SIG-M5 treated with dmso at 0.1 percent for 504 hours (cell line): ENCODE measurements at regions not wholly inside any gene's neighbourhood (a gene's known extent, or its start where the extent isn't known, plus 50 kb on each side); places are given as distances from the start of the nearest gene placed in this dataset.

Source experiments
- DNase-seq: peaks from one replicate; lab custom pipeline; 2025; ENCODE audit not compliant: unreplicated experiment; lab: John Stamatoyannopoulos, UW

DNA sequence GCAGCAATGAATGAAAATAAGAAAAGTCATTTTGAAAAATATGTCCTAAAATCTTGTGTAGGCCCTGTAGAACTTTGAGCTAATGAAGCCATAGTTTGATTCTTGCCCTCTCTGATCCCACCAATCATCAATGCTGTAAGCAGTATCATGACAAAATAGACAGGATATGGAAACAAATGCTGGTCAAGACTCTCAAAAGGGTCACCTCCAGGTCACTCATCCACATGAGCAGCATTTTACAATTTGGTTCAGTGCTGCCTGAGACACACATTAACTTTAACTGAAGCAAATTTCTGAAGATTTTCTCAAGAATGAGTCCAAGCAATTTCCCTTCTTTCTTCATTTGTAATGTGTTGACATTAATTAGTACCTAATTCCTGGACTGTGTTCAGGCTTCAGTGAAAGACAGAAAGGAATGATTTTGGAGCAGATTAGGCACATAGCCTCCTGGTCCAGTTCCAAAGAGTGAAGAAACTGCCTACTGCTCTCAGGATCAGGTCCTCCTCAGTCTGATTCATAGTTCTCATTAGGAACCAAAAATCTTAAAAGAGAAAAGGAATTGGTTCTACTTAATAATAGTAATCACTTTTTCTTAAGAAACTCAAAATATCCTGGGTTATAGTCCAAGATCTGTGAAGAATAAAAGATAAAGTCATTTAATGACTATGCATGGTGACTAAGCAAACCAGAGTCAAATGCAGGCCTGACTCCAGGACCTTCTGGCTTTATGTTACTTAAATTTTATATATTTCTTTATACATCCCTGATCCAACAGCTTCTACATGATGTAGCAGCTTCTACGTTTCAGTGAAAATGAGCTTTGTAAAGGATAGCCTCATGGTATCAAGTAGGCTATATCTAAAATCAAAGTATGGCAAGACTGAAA, 192.1 kb upstream of the RGMB start:
- no peak for DNase-seq

DNA sequence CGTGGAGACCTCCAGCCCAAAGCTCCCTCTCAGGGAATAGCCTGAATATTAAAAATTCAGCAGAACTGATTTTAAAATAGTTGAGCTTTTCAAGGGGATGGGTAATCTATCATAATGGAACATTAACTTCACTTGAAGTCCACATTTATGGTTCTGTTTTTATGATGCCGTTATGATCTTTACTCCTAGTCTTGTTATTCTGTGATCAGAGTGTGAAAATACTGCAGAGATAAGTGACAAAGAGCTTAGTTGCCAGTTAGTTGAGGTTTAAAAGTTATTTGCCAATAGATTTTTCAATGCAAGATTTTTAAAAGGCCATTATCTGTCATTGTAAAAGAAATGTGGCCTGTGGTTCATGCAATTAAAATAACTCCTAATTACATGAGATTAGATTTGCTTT, 189.9 kb upstream of the RGMB start:
- DNase-seq = no peak

DNA sequence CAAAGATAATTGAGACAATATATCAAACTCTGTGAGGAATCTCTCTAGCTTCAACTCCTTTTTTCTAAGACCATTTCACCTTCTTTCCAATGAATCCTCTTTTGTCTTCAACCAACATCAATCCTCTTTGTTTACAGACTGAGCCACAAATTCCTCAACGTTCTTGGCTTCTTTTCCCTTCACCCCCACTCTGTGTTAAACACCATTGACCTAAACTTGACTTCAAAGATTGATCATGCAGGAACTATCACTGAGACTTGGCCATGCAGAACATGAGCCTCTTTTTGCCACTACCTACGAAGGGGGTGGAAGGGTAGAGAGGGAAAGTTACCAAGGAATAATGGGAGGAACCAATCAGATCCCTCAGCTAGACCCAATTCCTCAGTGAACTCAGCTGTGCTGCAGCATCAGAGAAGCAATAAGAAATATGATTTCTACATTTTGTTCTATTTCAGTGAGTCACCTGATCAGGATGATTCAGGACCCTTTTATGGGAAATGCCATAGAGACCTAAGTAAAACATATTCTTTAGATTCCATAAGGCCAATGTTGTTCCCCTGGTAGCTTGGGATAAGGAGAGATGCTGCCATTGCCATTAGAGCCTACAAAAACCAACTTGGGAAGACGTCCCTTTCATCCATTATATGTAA, 187.7 kb upstream of the RGMB start:
- no peak for DNase-seq

DNA sequence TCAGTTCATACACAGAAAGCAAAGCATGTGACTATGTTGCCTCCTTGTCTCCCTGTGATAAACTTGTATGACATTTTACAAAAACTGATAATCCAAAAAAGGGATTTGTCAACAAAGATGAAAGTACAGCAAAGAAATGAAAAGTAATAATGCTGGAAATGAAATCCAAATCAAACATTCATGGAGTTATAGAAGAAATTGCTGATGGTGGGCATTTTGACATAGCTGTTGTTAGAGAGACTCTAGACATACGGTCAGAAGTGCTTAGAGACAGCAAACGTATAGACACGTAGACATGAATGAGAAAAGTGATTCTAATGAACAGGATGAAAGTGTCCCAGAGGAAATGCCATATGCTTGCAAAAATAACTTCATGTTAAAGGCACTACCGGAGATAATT, 186.9 kb upstream of the RGMB start:
- DNase-seq = no peak

DNA sequence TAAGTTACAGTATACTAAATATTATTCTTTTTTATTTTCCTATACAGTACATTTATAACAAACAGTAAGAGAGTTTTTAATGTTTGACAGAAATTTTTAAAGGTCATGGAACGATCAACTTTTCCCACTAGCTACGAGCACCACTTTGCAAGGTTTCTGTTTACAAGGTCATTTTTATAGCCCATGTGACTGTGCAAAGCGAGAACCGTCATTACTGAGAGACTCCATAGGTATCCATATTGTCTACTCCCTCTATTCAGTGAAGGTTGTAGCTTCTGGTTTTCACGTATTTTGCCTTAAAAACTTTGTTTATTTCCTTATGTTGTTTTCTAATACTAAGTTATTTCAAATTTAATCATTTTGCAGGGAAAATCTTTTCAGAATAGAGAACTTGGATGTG, 186.3 kb upstream of the RGMB start:
- DNase-seq = no peak

DNA sequence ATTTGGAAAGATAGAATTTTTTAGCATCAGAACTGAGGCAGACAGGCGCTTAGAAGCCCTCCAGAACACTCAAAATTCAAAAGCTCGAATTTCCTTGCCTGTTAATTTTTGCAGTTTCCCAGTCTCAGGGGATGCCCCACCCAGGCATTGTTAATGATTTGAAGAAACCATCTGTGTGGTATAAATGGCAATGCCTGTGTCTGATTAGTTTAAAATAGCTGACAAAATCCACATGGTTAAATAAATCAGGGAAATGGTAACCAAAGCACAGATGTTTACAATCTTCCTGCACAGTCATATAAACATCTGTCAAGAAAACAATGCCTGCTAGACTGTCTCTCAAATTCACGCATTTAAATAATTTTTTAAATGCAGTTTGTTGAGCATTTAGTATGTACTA, 185.2 kb upstream of the RGMB start:
- DNase-seq = no peak

DNA sequence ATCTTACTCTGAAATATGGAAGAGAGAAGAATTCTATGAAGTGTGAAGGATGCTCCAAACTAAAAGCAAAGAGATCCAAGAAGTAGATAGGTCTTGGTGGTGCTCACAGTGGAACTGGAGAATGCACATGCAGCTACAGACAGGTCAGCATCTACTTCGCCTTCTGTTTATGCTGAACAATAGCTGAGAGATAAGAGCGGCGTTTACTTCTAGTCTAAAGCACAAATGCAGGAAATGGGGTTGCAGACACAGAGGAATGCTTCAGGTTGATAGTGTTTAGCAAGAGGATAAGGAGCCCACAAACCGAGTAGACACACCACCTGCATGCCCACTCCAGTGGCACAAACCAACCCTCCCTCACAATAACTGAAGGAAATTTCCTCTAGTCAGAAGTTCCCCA, 180.0 kb upstream of the RGMB start:
- no peak for DNase-seq

DNA sequence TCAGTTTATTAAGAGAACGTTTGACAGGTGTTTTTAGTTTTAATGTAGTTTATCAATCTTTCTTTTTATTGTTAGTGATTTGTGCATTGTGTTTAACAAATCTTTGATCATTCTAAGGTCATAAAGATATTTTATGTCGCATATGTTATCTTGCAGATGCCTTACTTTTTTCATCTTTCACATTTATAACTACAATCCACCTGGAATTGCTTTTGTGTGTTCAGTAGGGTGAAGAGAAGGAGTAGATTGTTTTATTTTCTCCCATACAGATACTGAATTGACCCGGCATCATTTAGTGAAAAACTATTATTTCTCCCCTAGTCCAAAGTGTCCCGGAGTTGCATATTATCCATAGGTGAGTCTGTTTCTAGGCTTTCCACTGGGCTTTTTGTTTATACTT, 179.4 kb upstream of the RGMB start:
- no peak for DNase-seq

DNA sequence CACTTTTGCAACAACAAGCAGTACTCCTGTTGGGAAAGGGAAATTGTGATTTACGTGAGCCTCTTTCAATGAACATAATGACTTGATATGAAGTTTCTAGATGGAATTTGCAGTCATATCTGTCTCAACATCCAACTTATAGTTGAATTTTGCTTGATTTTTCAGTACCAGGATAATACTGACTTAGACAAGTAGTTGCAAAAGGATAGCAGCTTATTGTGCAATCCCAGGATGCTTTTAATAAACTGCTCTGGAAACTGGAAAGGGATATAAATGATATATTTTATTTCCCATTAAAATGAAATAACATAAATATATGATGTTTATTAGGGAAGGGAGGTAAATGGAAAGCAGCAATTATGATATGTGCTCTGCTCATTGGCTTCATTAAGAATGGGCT, 174.4 kb upstream of the RGMB start:
- DNase-seq = no peak

DNA sequence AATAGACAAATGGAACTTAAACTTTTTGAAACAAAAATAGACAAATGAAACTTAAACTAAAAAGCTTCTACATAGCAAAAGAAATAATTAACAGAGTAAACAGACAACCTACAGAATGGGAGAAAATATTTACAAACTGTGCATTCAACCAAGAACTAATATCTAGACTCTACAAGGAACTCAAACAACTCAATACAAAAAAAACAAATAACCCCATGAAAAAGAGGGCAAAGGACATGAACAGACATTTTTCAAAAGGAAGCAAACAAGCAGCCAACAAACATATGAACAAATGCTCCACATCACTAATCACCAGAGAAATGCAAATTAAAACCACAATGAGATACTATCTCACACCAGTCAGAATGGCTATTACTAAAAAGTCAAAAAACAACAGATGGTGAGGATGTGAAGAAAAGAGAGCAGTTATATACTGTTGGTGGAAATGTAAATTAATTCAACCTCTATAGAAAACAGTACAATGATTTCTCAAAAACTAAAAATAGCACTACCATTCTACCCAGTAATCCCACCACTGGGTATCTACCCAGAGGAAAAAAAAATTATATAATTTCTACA, 170.8 kb upstream of the RGMB start:
- DNase-seq = no peak

DNA sequence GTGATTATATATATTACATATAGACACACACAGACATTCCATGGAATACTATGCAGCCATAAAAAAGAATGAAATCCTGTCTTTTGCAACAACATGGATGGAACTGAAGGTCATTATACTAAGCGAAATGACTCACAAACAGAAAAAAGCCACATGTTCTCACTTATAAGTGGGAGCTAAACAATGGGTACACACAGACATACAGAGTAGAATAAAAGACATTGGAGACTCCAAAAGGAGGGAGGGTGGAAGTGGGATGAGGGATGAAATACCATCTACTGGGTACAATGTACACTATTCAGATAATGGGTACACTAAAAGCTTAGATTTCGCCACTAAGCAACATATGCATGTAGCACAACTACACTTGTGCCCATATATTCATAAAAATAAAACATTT, 170.0 kb upstream of the RGMB start:
- DNase-seq = no peak

DNA sequence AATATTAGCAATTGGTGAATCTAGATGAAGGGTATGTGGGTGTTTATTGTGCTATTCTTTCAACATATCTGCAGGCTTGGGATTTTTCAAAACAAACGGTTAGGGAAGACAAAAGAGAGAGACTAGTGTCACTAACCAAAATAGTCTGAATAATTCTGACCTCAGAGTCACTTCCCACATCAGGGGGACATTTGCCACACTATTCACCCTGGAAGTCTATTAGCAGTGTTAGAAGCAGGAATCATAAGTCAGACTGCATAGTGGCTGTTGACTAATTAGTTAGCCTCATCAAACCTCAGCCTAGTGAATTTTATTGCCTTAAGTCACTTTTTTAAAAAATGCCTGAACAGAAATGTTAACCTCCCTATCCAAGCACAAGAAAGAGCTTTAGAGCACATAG, 169.2 kb upstream of the RGMB start:
- no peak for DNase-seq

DNA sequence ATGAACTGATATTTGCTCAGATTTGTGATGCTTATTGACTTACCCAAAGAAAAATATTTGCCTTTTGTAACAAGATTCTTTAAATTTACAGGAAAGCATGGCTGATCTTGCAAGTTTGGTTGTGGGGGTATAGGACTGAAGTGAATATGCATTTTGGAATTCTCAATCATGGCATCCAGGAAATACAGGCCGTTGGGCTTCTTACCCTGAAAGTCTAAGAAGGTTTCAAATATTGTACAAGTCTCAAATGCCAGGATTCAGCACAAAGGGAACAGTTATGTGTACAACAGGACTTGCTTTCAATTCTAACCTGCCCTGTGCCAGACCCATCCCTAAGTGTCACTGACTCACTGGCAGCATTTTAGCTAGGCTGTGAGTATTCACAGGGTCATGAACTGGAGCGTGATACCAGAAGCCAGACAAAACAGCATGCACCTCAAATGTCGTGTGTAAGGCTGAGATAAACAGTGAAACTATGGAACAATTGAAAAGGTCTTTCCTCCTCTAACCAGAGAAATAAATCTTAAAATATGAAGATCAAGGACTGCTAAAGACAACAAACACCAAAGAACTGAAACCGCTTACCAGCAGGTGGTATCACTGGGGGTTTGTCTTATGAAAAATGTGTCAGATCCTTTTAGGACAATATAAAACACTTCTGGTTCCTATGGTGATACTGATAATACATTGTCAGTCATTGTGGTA, 168.6 kb upstream of the RGMB start:
- DNase-seq = no peak

DNA sequence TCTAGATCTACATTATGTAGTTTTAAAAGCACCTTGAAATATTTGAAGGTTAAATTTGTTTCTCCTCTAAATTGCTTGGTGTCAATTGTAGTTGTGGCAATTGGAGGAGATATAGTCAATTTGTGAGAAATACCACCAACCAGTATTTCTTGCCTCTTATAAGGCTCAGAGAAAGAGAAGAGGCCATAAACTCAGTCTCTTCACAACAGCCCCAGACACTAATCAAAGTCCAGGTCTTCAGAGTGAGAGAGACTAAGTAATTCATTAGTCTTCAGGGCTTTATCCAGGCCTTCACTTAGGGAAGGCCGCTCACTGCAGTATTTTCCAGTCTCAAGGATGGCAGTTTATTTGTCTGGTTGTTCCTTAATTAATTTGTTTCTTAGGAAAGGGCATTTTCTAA, 168.0 kb upstream of the RGMB start:
- DNase-seq = no peak

DNA sequence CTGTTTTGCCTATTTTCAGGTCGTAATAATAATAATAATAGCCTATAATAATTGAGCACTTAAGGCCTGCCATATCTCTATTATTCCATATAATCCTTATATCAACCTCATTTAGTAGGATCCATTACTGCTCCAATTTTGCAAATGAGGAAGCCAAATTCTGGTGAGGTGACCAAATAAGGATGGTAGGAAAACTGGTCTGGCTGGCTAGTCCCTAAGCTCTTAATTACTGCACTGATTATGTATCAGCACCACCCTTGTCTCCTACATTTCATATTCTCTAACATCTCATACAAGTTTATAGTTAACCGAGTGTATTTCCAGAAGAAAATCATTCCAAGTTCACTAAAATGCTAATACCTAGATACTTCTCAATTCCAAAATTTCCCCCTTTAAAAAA, 166.5 kb upstream of the RGMB start:
- DNase-seq = no peak

DNA sequence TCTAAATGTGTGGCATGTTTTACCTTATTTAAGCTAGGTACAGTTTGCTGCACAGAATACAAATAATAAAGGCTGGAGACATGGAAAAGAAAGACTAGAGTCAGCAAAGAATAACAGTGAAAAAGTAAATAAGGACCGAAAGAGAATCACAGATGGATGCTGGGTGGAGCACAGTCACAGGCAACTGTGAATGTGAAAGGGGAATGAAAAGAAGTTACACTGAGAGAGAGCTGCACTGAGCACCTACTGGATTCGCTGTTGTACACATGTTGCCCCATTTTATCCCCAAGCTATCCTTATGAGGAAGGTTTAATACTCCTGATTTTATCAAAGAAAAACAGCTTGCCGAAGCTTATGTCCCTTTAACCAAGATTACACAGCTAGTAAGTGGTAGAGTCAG, 165.4 kb upstream of the RGMB start:
- DNase-seq = no peak

DNA sequence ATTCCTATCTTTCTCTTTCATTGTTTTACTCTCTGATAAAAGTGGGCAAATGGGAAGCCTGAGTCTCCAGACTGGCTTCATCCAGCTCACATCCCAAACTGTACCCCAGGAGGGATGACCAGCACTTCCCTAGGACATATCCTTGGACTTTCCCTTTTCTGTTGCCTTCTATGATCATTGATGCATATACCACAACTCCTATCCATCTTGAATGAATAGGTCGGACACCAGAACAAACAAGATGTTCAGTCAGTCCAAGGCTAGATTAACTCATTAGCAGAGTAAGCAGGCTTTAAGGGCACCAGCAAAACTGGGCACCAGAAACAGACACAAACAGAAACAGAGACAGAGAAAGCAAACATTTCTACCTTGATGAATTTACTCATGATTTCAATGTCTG, 159.1 kb upstream of the RGMB start:
- no peak for DNase-seq

DNA sequence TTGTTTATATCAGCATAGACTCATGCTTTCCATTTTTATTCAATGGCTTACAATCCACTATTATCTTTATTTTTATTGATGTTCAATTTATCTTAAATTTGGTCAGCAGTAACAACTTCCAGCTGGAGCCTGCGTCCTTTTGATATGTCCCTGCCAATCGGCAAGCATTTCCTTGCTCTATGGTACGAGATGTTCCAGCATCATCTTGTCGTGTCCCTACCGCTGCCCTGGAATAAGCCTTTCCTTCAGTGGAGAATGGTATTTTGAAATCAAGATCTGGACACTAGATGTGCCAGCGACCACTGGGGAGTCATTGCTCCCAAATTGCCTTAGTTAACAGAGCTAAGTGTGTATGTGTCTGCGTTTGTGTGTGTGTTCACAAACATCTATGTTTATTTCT, 151.6 kb upstream of the RGMB start:
- no peak for DNase-seq

DNA sequence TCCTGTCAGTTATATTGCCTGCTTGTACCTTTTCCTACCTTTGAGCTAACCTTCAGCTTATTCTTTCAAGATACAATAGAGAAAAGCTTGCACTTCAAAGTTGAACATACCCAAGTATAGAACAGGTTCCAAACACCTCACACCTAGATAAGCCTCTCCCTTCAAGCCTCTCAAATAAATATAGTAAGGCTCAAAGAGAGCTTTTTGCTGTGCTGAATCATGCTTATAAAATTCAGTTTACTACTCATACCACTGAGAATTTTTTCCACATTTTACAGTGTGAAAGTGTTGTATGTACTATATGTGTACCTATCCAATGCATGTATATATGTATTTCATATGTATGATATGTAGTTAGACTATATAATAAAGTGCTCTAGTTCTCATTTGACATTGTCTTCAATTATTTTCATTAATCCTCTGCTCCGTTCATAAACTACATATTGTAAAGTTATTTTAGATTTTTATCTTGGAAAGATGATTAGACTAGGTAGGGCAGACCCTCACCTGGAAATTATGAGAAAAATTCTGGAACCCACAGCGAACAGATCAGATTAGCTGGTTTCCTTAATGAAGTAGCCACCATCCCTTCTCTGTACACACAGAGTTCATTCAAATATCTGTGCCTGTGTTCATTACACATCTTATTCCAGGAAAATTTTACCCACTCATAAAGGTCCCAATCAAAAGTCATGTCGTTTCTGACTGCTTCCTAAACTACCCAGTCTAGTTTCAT, 149.2 kb upstream of the RGMB start:
- no peak for DNase-seq

DNA sequence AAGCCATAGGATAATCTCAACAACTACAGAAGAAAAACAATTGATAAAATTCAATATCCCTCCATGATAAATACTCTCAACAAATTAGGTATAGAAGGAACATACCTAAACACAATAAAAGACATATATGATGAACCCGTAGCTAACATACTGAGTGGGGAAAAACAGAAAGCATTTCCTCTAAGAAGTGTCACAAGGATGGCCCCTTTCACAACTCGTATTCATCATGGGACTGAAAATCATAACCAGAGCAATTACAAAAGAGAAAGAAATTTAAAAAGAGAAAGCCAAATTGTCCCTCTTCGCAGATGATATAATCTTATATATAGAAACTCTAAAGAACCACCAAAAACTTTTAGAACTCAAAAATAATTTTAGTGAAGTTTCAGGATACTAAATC, 146.3 kb upstream of the RGMB start:
- no peak for DNase-seq

DNA sequence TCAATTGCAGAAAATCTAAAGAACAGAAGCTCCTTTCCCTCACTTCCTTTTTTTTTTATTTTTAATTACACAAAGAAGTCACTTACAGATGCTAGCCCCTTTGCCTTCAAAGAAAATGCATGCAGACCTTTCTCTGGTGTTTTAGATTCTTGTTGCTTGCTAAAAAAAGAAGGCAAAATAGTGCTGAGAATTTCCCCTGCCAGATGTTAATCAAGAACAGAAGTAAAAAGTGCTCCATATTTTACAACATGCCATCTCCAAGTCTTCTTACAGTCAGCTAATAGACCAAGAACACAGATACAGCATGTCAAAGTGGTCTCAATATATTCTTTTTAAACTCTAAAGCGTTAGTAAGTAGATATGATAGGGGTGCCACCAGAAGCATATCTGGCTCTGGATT, 142.8 kb upstream of the RGMB start:
- no peak for DNase-seq
